ENCODE measurements at regions not wholly inside any gene's neighbourhood (a gene's known extent, or its start where the extent isn't known, plus 50 kb on each side); places are given as distances from the start of the nearest gene placed in this dataset.

DNA sequence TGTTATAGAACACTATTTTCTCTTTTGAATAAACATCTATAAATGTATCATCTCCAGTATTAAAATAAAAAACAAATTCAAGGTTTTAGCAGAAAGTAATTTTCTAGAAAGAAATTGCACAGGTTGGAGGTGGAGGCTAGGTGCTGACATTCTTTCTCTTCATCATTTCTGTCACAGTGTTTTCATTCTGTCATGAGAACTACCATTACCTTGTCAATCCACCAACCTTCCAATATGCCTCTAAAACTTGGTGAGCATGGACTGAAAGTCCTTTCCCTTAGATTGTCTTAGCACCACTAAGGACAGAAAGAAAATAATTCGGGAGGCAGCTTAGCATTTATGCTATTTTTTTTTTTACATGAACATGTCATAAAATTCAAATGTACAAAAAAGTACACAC is 596.2 kb upstream of the DPPA4 start:
- ChIA-PET POLR2A (ENCODE audit: unreplicated experiment) (no interaction called here), CTCF (no interaction called here)
- no peak overlapping the region for H3K27ac ChIP-seq (ENCODE audit: low read length)
- no peak overlapping the region for H3K4me3 ChIP-seq (ENCODE audit: low read length)
- H3K36me3 ChIP-seq (ENCODE audit: low read depth, low read length): no peaks in the 10 kb centered on the region
- BruUV-seq (replicated peaks): no TSS peak
- H3K9me2 ChIP-seq (replicated peaks; ENCODE audit: low read length): no peaks in the 10 kb centered on the region
- H3K9ac ChIP-seq (ENCODE audit: low read length): no peak overlapping the region
- TF ChIP-seq EZH2 (IDR thresholded peaks at IDR 0.05; ENCODE audit: low read length, unreplicated experiment) (no peak), EZH2phosphoT487 (IDR thresholded peaks at IDR 0.05; ENCODE audit: borderline replicate concordance, low read length) (no peak), CTCF (conservative IDR thresholded peaks at IDR 0.05; ENCODE audit: low read depth, low read length) (no peak)
- intact Hi-C loops (cut with micrococcal nuclease): no loop called here
- H3K4me2 ChIP-seq (ENCODE audit: low read length): no peak overlapping the region
- DNase-seq (no peak), ATAC-seq (no peak)
- no peaks in the 10 kb centered on the region for H3F3A ChIP-seq (ENCODE audit: low read length, unreplicated experiment)
- no peaks in the 10 kb centered on the region for H4K20me1 ChIP-seq (ENCODE audit: low read length)
- H3K9me3 ChIP-seq (ENCODE audit: low read length): no peaks in the 10 kb centered on the region
- no peaks in the 10 kb centered on the region for H3K27me3 ChIP-seq (ENCODE audit: low read length)
- peaks cover 3% of the 10 kb centered on the region; the same call in 1 of the 2 replicates for H3K4me1 ChIP-seq (ENCODE audit: insufficient read depth, low read length)
- no peak overlapping the region for H2AFZ ChIP-seq (ENCODE audit: low read length)
- no peaks in the 10 kb centered on the region for H3K79me2 ChIP-seq (ENCODE audit: low read length)

GRCh38 chr3:109939817-109940216 is 602.5 kb upstream of the DPPA4 start:
- no peak overlapping the region for H2AFZ ChIP-seq (ENCODE audit: low read length)
- ATAC-seq: no peak
- CTCF ChIA-PET: no interaction called here

DNA sequence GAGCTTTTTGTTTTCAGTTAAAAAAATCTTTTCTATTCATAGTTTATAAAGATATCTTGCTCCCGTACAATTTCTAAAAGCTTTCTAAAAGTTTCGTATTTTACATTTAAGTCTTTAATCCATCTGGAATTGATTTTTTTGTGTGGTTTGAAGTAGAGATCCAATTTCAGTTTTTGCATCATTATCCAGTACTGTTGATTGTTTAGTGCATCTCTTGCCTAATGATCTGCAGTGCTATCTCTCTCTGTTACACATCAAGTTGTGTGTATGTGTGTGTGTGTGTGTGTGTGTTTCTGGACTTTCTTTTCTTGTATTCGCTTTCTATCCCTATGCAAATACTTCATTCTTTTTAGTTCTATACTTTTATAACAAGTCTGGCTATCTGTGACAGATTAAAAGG is 605.8 kb upstream of the DPPA4 start:
- H3K27me3 ChIP-seq (ENCODE audit: low read length): no peaks in the 10 kb centered on the region
- BruUV-seq (replicated peaks): no TSS peak
- ChIA-PET CTCF (no interaction called here), POLR2A (ENCODE audit: unreplicated experiment) (no interaction called here)
- DNase-seq (no peak), ATAC-seq (no peak)
- no peak overlapping the region for H3K9ac ChIP-seq (ENCODE audit: low read length)
- no peaks in the 10 kb centered on the region for H3K9me3 ChIP-seq (ENCODE audit: low read length)
- H3K9me2 ChIP-seq (replicated peaks; ENCODE audit: low read length): 0 out of 2 replicates have a peak, but pooled peaks cover 4% of the 10 kb centered on the region
- H3K4me3 ChIP-seq (ENCODE audit: low read length): no peak overlapping the region
- H3F3A ChIP-seq (ENCODE audit: low read length, unreplicated experiment): no peaks in the 10 kb centered on the region
- H2AFZ ChIP-seq (ENCODE audit: low read length): no peak overlapping the region
- H3K27ac ChIP-seq (ENCODE audit: low read length): no peak overlapping the region
- no peak overlapping the region for H3K4me2 ChIP-seq (ENCODE audit: low read length)
- intact Hi-C loops (cut with micrococcal nuclease): no loop called here
- no peaks in the 10 kb centered on the region for H3K4me1 ChIP-seq (ENCODE audit: insufficient read depth, low read length)
- no peaks in the 10 kb centered on the region for H4K20me1 ChIP-seq (ENCODE audit: low read length)
- no peaks in the 10 kb centered on the region for H3K36me3 ChIP-seq (ENCODE audit: low read depth, low read length)
- H3K79me2 ChIP-seq (ENCODE audit: low read length): no peaks in the 10 kb centered on the region
- TF ChIP-seq CTCF (conservative IDR thresholded peaks at IDR 0.05; ENCODE audit: low read depth, low read length): no peak
- no peak for TF ChIP-seq EZH2 (IDR thresholded peaks at IDR 0.05; ENCODE audit: low read length, unreplicated experiment)
- no peak for TF ChIP-seq EZH2phosphoT487 (IDR thresholded peaks at IDR 0.05; ENCODE audit: borderline replicate concordance, low read length)

More at GRCh38 chr3:109939817-109940216, 602.5 kb upstream of the DPPA4 start:
- Histone ChIP-seq H4K20me1 (ENCODE audit: low read length) (no peaks in the 10 kb centered on the region), H3K4me2 (ENCODE audit: low read length) (no peak overlapping the region), H3F3A (ENCODE audit: low read length, unreplicated experiment) (no peaks in the 10 kb centered on the region), H3K9ac (ENCODE audit: low read length) (no peak overlapping the region), H3K79me2 (ENCODE audit: low read length) (no peaks in the 10 kb centered on the region), H3K9me3 (ENCODE audit: low read length) (no peaks in the 10 kb centered on the region), H3K27me3 (ENCODE audit: low read length) (no peaks in the 10 kb centered on the region), H3K4me3 (ENCODE audit: low read length) (no peak overlapping the region), H3K9me2 (replicated peaks; ENCODE audit: low read length) (0 out of 2 replicates have a peak, but pooled peaks cover 4% of the 10 kb centered on the region), H3K27ac (ENCODE audit: low read length) (no peak overlapping the region), H3K36me3 (ENCODE audit: low read depth, low read length) (no peaks in the 10 kb centered on the region), H3K4me1 (ENCODE audit: insufficient read depth, low read length) (no peaks in the 10 kb centered on the region)
- no peak for TF ChIP-seq CTCF (conservative IDR thresholded peaks at IDR 0.05; ENCODE audit: low read depth, low read length)
- TF ChIP-seq EZH2 (IDR thresholded peaks at IDR 0.05; ENCODE audit: low read length, unreplicated experiment): no peak
- TF ChIP-seq EZH2phosphoT487 (IDR thresholded peaks at IDR 0.05; ENCODE audit: borderline replicate concordance, low read length): no peak
- POLR2A ChIA-PET (ENCODE audit: unreplicated experiment): no interaction called here
- intact Hi-C loops (cut with micrococcal nuclease): no loop called here
- DNase-seq: no peak
- no TSS peak for BruUV-seq (replicated peaks)

Measured in PC-3 (cell line).